ENCODE measurements at regions not wholly inside any gene's neighbourhood (a gene's known extent, or its start where the extent isn't known, plus 50 kb on each side); places are given as distances from the start of the nearest gene placed in this dataset.

GRCh38 chr5:96588539-96588938, 73.6 kb upstream of the CAST start:
- no peak for DNase-seq (ENCODE audit: low read depth in 2 of 2)

- DNase-seq (ENCODE audit: low read depth in 2 of 2) = no peak
Observed at GRCh38 chr5:96590796-96591195, 71.4 kb upstream of the CAST start.

GRCh38 chr5:96595300-96596090, 66.7 kb upstream of the CAST start:
- DNase-seq (ENCODE audit: low read depth in 2 of 2) = no peak

DNA sequence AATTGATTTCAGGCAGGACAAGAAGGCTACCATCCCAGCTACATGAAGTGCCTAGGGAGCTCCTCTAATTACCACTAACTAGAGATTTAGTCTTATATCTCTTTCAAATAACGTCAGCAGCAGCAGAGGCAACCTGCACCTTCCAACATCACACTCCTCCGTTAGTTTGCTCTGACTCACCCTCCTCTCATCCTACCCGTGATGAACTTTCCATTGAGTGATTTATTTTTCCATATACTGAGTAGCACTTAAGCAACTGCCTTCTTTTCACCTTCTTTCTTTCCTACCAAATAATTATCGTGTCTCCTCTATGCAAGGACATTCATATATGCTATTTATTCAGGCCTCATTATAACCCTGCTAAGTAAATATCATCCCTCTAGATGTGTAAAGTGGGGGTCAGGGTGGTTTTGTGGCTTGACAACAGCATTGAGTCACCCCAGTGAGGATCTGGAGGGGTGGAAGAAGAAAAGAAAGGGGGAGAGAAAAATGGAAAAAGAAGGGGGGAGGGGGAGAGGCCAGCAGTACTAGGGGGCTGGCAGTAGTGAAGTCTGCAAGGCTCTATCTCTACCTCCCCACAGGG, 64.6 kb upstream of the CAST start:
- DNase-seq (ENCODE audit: low read depth in 2 of 2) = no peak

- DNase-seq (ENCODE audit: low read depth in 2 of 2) = no peak
Observed at GRCh38 chr5:96601200-96601599, 61.0 kb upstream of the CAST start.

DNA sequence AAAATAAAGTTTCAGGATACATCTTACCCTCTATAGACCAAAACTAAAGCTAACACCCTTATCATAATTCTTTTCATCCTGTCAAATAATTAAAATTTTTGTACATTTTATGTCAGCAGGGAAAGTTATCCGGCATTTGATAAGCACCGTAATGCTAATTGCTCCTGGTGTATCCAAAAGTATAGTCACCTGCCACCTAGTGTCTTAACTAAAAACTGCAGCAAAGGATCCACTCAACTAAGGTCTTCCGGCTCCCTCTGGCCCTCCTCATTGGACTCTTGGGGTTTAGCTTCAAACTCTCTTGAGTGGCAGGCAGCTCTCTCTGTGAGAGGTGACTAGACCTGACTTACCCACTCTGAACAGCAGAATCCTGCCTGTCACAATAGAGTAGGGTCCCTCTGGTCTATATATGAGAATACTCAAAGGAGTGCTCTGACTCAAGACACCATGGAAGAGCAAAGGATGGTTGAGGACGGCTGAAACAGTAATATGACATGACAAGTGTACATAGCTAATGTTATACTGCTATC, 60.4 kb upstream of the CAST start:
- peak; percentile 1 to 9 for DNase-seq (ENCODE audit: low read depth in 2 of 2)

DNA sequence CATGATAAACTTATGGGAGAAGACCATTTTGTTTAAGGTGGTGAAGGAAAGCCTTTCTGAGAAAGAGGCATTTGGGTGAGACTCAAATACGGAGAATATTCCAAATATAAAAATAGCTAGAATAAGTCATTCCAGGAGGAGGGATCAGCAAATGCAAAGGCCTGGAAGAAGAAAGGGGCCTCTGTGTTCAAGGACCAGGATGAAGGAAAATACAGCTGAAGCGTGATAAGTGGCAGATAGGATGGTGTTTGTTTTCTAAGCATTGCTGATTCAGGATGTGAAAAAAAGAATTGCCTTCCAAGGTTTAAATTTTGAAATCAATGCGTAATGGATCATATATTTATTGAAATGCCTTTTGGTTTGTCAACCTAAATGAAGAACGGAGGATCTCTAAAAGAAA, 59.4 kb upstream of the CAST start:
- no peak for DNase-seq (ENCODE audit: low read depth in 2 of 2)

DNA sequence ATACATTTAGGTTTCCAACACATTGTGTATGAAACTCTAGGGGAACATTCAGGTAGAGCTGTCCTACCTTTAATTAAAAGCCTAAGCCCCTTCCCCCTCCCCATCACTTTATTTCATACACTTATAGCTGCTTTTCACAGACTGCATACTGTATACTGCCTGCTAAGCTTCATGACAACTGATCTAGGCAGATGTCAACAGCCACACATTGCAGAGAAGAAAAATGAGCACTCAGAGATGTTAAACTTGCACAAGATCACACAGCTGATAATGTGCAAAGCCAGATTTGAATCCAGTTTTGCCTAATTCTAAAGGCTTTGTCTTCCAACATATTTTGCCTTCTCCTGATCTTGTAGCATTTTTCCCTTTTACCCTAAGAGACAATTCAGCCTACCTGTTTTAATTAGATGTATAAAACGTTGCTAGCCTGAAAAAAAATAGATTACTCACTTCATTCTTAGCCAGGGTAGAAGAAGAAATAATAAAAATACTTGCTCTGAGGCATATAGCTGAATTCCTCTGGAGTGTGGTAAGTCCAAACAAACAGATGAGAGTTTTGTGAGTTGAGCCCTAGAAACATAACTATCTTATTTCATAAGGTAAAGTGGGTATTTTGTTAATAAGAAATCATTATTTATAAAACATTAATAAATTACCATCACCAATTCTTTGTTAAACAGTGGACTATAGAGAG, 56.9 kb upstream of the CAST start:
- no peak for DNase-seq (ENCODE audit: low read depth in 2 of 2)

DNA sequence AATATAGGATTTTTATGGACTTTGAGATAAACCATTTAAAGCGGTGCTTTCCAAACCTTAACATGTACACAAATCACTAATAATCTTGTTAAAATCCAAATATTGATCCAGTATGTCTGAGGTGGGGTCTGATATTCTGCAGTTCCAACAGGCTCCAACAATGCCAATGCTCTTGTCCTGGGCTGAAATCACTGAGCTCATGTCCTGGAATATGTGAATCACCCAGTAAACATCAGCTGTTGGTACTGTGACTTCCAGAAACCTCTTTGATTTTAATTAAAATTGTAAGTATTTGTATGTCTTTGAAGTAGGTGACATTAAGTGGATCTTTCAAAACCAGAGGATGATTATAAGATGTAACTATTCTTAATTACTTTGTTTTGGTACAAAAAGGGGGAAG, 52.8 kb upstream of the CAST start:
- no peak for DNase-seq (ENCODE audit: low read depth in 2 of 2)

- DNase-seq (ENCODE audit: low read depth in 2 of 2) = no peak
Observed at GRCh38 chr5:96610747-96611146, 51.4 kb upstream of the CAST start.

DNA sequence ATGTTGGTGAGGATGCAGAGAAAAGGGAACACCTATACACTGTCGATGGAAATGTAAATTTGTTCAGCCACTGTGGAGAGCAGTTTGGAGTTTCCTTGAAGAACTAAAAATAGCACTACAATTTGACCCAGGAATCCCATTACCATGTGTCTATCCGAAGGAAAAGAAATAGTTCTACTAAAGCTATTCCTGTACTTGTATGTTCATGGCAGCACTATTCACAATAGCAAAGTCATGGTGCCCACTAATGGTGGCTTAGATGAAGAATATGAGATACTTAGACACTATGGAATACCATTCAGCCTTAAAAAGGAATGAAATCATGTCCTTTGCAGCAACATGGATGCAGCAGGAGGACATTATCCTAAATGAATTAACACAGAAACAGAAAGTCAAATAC, 50.2 kb upstream of the CAST start:
- no peak for DNase-seq (ENCODE audit: low read depth in 2 of 2)

Measured in stimulated activated CD8-positive, alpha-beta memory T cell treated with anti-CD3 and anti-CD28 coated beads, Interleukin-15, amount 100 ng/mL, for 4 hours (primary cell).